Inferior parietal cortex (tissue), 1 donor: ENCODE measurements at regions not wholly inside any gene's neighbourhood (a gene's known extent, or its start where the extent isn't known, plus 50 kb on each side); places are given as distances from the start of the nearest gene placed in this dataset.

Experiments used
- DNase-seq: peaks from one replicate; pipeline ENCODE4 v3.0.0-alpha.2; 2016; ENCODE audit errors: extremely low spot score

DNA sequence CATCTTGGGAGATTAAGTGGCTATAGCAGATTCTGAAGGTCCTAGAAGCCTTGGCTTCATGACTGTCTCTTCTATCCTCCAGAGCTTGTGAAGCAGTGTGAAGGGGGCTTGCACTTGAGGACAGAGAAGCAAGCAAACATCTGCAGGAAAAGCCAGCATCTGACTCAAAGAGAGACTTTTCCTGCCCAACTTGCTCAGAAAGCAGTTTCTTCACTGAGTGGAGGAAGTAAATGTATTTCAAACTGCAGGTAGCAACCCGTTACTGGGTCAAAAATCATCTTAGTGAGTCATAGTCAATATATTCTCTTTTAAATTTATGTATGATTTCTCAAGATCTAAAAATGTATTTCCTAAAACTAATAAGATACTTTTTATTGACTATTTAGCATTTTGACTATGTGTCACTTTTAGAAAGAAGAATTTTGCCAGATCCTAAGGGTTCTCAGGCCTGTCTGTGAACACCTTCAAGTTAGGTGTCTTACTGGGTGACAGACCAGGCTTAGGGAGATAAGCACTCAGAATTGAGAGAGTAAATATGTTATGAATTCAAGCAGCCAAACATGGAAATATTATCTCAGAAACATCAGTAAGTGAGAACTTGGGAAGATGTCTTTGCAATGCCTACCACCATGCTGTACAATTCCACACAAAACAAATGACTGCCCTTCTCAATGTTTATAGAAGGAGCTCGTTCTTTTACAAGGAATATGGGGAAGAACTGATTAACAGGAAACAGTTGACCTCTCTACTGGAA is 72.6 kb upstream of the DMAC1 start:
- no peak for DNase-seq

DNA sequence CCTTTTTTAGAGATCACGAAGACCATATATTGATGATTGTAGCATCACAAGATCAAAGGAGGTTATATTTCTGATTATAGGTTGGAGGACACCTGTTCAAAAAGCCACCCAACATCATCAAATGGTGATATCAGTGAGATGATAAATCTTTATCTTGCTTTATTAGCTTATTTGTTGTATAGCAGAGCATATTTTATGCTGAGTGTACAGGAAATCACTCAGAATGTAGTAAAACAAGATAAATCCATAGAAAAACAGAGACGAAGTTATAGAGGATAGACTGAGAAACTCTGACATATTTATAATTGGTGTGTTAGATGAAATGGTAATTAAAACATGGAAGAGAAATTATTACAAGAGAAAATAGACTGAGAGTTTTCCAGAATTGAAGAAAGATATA is 69.8 kb upstream of the DMAC1 start:
- DNase-seq: no peak

GRCh38 chr9:7862170-7862569 is 62.6 kb upstream of the DMAC1 start:
- no peak for DNase-seq

- no peak for DNase-seq
These were observed 61.5 kb upstream of the DMAC1 start for GRCh38 chr9:7861086-7861485.

DNA sequence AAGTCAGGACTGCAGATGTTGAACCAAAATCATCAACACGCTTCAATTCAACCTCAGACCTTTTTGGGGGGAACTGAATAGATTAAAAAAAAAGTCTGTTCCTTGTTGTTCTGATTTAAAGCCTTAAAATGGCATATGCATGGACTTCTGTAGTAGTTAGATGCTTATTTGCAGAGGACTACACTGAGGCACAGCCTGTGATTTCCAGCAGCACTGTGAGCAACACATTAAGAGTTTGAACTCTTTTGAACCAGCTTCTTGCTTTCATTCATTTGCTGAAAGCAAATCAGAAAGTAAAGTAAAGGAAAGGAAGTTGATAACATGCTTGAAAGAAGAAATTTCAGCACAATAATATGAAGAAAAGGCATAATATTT is 60.7 kb upstream of the DMAC1 start:
- DNase-seq: no peak

- DNase-seq: no peak
These were observed 60.2 kb upstream of the DMAC1 start for GRCh38 chr9:7859701-7860334.

GRCh38 chr9:7858166-7858565 is 58.6 kb upstream of the DMAC1 start:
- no peak for DNase-seq

- DNase-seq: no peak
These were observed 55.2 kb upstream of the DMAC1 start for GRCh38 chr9:7854763-7855162.
